ENCODE measurements at regions not wholly inside any gene's neighbourhood (a gene's known extent, or its start where the extent isn't known, plus 50 kb on each side); places are given as distances from the start of the nearest gene placed in this dataset.
A peak's percentile ranks its signal among the peaks of the same experiment; 100 is the strongest.

DNA sequence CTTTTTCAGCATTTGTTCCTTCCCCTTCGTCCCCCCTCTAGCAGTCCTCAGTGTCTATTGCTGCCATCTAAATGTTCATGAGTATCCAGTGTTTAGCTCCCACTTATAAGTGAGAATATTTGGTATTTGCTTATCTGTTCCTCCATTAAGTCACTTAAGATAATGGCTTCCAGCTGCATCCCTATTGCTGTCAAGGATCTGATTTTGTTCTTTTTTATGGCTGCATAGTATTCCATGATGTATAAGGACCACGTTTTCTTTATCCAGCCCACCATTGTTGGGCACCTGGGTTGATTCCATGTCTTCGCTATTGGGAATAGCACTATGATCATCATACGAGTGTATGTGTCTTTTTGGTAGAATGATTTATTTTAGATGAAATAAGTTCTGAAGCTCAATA is 166.9 kb upstream of the NCK2 start:
- no peaks in the 10 kb centered on the region for H3K27me3 ChIP-seq (ENCODE audit: control insufficient read depth in 3 of 3, insufficient read depth in 3 of 3, low read length in 3 of 3)

DNA sequence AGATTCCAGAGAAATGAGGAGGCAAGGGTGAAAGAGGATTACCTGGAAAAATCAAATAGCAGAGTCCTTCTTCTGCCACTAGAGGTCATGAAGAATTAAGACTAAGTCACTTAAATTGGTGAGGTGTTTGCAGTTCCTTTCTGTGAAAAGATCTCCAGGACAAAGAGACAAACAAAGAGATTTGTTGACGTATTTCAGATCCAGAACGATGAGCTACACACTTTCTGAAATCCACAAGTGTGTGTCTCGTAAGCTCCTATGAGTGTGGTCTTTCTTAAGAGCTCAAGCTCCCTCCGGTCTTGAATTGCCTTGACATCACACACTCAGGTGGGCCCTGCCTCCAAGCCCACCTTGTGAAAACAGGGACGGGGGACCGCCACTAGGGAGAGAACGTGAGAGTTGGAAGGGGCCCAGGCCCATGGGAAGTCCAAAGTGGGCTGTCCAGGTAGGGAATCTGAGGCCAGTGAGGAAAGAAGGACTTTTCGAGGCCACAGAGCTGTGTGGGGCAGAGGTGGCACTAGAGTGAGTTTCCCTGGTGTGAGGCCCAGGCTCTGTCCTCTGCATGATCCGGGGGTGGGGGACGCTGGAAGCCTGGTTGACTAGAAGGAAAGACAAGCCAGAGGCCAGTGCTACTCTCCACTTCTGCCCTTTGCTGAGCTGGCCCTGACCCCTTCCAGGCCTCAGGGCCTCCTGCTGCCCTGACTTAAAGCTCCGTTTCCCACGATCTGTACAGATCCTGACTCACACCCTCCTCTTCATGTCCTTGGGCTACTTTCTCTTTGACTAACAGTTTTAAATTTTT is 168.1 kb upstream of the NCK2 start:
- peak overlapping the region; percentile 16 to 39 (median 21) for H3K27ac ChIP-seq (ENCODE audit: low read depth in 1 of 3, low read length in 2 of 3)
- H3K9me3 ChIP-seq (ENCODE audit: control insufficient read depth in 2 of 2, insufficient read depth in 1 of 2, low read depth in 1 of 2, low read length in 1 of 2), result no peaks in the 10 kb centered on the region
- FAIRE-seq, result no peak
- no peak overlapping the region for H3K4me3 ChIP-seq (ENCODE audit: low read depth in 1 of 3, low read length in 3 of 3)
- no peaks in the 10 kb centered on the region for H3K27me3 ChIP-seq (ENCODE audit: control insufficient read depth in 3 of 3, insufficient read depth in 3 of 3, low read length in 3 of 3)
- peak; percentile 69 to 78 for DNase-seq
- H3K36me3 ChIP-seq (ENCODE audit: control insufficient read depth in 3 of 3, insufficient read depth in 2 of 3, low read depth in 1 of 3, low read length in 3 of 3), result no peaks in the 10 kb centered on the region
- H3K4me1 ChIP-seq (ENCODE audit: control insufficient read depth in 3 of 3, insufficient read depth in 2 of 3, low read depth in 1 of 3, low read length in 2 of 3), result peaks cover 2 to 25% (median 7%) of the 10 kb centered on the region in 3 donors
- 26 to 49% (median 40%) methylated on average over 12 of the region's 12 CpGs for WGBS, 3 donors

More for the DNA sequence above, 166.9 kb upstream of the NCK2 start:
- no peak overlapping the region for H3K4me3 ChIP-seq (ENCODE audit: low read depth in 1 of 3, low read length in 3 of 3)
- WGBS, 3 donors, result 72 to 79% (median 79%) methylated on average over 4 of the region's 4 CpGs
- H3K9me3 ChIP-seq (ENCODE audit: control insufficient read depth in 2 of 2, insufficient read depth in 1 of 2, low read depth in 1 of 2, low read length in 1 of 2), result no peaks in the 10 kb centered on the region
- H3K36me3 ChIP-seq (ENCODE audit: control insufficient read depth in 3 of 3, insufficient read depth in 2 of 3, low read depth in 1 of 3, low read length in 3 of 3), result no peaks in the 10 kb centered on the region
- peaks cover 2 to 36% (median 7%) of the 10 kb centered on the region in 3 donors for H3K4me1 ChIP-seq (ENCODE audit: control insufficient read depth in 3 of 3, insufficient read depth in 2 of 3, low read depth in 1 of 3, low read length in 2 of 3)
- FAIRE-seq, result no peak
- no peak for DNase-seq
- no peak overlapping the region for H3K27ac ChIP-seq (ENCODE audit: low read depth in 1 of 3, low read length in 2 of 3)

DNA sequence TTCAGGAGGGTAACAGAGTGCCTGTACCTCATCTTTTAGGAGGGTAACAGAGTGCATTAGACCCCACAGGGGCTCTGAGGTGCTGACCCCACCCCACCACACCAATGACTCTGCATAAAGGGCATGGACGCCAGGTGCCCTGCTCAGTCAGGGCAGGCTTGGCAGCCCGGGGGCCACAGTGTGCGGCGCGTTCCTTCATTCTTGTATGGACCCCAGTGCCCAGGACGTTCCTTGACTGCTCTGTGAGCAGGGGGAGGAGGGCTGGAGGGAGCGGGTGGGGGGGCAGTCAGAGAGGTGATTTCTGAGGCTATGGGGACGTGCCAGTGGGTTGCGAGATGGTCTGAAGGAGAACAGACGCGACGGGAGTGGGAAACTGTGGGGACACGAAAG is 168.7 kb upstream of the NCK2 start:
- DNase-seq (no peak), FAIRE-seq (no peak)
- Histone ChIP-seq H3K36me3 (ENCODE audit: control insufficient read depth in 3 of 3, insufficient read depth in 2 of 3, low read depth in 1 of 3, low read length in 3 of 3) (no peaks in the 10 kb centered on the region), H3K27me3 (ENCODE audit: control insufficient read depth in 3 of 3, insufficient read depth in 3 of 3, low read length in 3 of 3) (no peaks in the 10 kb centered on the region), H3K27ac (ENCODE audit: low read depth in 1 of 3, low read length in 2 of 3) (no peak overlapping the region), H3K4me3 (ENCODE audit: low read depth in 1 of 3, low read length in 3 of 3) (peak overlapping the region in 1 of 3 donors; percentile 30), H3K4me1 (ENCODE audit: control insufficient read depth in 3 of 3, insufficient read depth in 2 of 3, low read depth in 1 of 3, low read length in 2 of 3) (peaks cover 2 to 20% (median 7%) of the 10 kb centered on the region in 3 donors), H3K9me3 (ENCODE audit: control insufficient read depth in 2 of 2, insufficient read depth in 1 of 2, low read depth in 1 of 2, low read length in 1 of 2) (no peaks in the 10 kb centered on the region)
- 28 to 61% (median 36%) methylated on average over 13 of the region's 13 CpGs for WGBS, 3 donors

DNA sequence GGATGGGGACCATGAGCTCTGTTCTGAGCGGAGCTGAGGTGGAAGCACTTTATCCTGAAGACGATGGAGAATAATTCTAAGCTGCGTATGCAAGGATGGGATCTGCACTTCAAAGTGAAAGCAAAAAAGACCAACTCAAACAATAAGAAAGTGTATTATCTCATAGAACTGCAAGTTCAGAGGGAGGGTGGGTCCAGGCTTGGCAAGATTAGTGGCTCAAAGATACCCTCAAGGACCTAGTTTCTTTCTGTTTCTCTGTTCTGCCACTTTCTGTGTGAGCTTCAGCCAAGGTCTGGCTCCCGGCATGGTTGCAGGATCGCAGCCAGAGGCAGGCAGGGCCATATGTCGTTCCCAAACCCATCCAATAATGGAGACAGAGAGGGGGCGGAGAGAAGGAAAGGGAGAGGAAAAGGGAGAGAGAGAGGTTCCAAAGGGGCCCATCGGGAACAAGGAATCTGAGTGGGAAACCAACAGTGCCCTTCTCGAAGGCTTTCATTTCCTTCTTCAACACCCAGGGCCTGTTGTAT is 169.2 kb upstream of the NCK2 start:
- Histone ChIP-seq H3K27me3 (ENCODE audit: control insufficient read depth in 3 of 3, insufficient read depth in 3 of 3, low read length in 3 of 3) (no peaks in the 10 kb centered on the region), H3K4me1 (ENCODE audit: control insufficient read depth in 3 of 3, insufficient read depth in 2 of 3, low read depth in 1 of 3, low read length in 2 of 3) (peaks cover 2 to 19% (median 7%) of the 10 kb centered on the region in 3 donors), H3K9me3 (ENCODE audit: control insufficient read depth in 2 of 2, insufficient read depth in 1 of 2, low read depth in 1 of 2, low read length in 1 of 2) (no peaks in the 10 kb centered on the region), H3K27ac (ENCODE audit: low read depth in 1 of 3, low read length in 2 of 3) (no peak overlapping the region), H3K36me3 (ENCODE audit: control insufficient read depth in 3 of 3, insufficient read depth in 2 of 3, low read depth in 1 of 3, low read length in 3 of 3) (no peaks in the 10 kb centered on the region), H3K4me3 (ENCODE audit: low read depth in 1 of 3, low read length in 3 of 3) (peak overlapping the region in 1 of 3 donors; percentile 30)
- FAIRE-seq (no peak), DNase-seq (peak in 1 of 2 donors; percentile 33)
- WGBS, 3 donors, result 31 to 47% (median 40%) methylated on average over 9 of the region's 9 CpGs

GRCh38 chr2:105574796-105575344 is 169.8 kb upstream of the NCK2 start:
- Histone ChIP-seq H3K9me3 (ENCODE audit: control insufficient read depth in 2 of 2, insufficient read depth in 1 of 2, low read depth in 1 of 2, low read length in 1 of 2) (no peaks in the 10 kb centered on the region), H3K27ac (ENCODE audit: low read depth in 1 of 3, low read length in 2 of 3) (no peak overlapping the region), H3K27me3 (ENCODE audit: control insufficient read depth in 3 of 3, insufficient read depth in 3 of 3, low read length in 3 of 3) (no peaks in the 10 kb centered on the region), H3K36me3 (ENCODE audit: control insufficient read depth in 3 of 3, insufficient read depth in 2 of 3, low read depth in 1 of 3, low read length in 3 of 3) (no peaks in the 10 kb centered on the region), H3K4me3 (ENCODE audit: low read depth in 1 of 3, low read length in 3 of 3) (no peak overlapping the region), H3K4me1 (ENCODE audit: control insufficient read depth in 3 of 3, insufficient read depth in 2 of 3, low read depth in 1 of 3, low read length in 2 of 3) (peaks cover 0 to 19% (median 7%) of the 10 kb centered on the region in 3 donors)
- WGBS, 3 donors, result 80 to 92% (median 80%) methylated on average over 2 of the region's 2 CpGs
- FAIRE-seq (no peak), DNase-seq (no peak)

DNA sequence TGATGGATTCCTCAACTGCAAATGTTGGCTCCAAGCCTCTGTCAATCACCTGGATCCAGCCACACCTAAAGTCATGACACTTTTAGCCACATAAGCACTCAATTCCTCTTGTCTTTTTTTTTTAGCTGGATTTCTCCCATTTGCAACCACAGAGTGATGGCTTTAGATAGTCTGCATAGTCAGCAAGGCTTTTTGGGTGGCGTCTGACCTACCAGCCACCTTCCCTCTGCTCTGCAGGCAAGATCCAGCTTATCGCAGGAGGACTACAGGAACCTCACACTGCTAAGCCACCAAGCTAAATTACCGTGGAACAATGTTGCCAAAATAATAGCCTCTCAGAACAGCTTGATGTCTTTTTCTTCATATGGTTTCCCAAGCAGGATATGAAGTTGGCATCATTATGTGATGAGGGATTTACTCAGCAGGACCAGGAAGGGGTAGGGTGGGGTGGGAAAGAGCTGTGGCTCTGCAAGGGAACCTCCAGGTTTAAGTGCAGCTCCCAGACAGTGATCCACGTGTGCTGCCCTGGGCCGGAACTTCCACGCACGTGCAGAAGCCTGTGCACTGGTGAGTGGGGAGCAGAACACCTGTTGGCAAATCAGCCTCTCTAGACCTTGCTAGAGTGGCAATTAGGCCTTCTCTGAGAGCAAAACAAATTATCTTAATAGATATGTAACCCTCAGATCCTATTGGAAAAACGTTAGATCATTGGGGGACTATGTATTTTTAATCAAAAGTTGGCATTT is 170.6 kb upstream of the NCK2 start:
- FAIRE-seq, result no peak
- DNase-seq, result peak in 1 of 2 donors; percentile 20
- 23 to 57% (median 42%) methylated on average over 8 of the region's 8 CpGs for WGBS, 3 donors
- Histone ChIP-seq H3K9me3 (ENCODE audit: control insufficient read depth in 2 of 2, insufficient read depth in 1 of 2, low read depth in 1 of 2, low read length in 1 of 2) (no peaks in the 10 kb centered on the region), H3K36me3 (ENCODE audit: control insufficient read depth in 3 of 3, insufficient read depth in 2 of 3, low read depth in 1 of 3, low read length in 3 of 3) (no peaks in the 10 kb centered on the region), H3K4me1 (ENCODE audit: control insufficient read depth in 3 of 3, insufficient read depth in 2 of 3, low read depth in 1 of 3, low read length in 2 of 3) (peaks cover 0 to 19% (median 7%) of the 10 kb centered on the region in 3 donors), H3K4me3 (ENCODE audit: low read depth in 1 of 3, low read length in 3 of 3) (no peak overlapping the region), H3K27me3 (ENCODE audit: control insufficient read depth in 3 of 3, insufficient read depth in 3 of 3, low read length in 3 of 3) (no peaks in the 10 kb centered on the region), H3K27ac (ENCODE audit: low read depth in 1 of 3, low read length in 2 of 3) (peak overlapping the region in 1 of 3 donors; percentile 48)

DNA sequence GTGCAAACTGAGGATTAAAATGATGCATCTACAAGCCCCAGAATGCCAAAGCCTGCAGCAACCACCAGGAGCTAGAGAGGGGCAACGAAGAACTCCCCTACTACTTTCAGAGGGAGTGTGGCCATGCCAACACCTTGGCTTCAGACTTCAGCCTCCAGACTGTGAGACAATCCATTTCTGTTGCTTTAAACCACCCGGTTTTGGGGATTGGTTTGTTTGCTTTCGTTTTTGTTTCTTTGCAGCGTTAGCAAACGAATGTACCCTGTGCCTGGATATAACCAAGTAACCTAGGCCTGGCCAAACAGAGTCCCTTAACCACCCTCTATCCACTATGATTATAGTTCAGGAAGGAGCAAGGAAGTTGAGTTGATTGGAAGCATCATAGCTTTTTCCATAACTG is 171.2 kb upstream of the NCK2 start:
- WGBS, 3 donors, result 14 to 39% (median 24%) methylated on average over 5 of the region's 5 CpGs
- no peak for FAIRE-seq
- peak overlapping the region in 1 of 3 donors; percentile 48 for H3K27ac ChIP-seq (ENCODE audit: low read depth in 1 of 3, low read length in 2 of 3)

DNA sequence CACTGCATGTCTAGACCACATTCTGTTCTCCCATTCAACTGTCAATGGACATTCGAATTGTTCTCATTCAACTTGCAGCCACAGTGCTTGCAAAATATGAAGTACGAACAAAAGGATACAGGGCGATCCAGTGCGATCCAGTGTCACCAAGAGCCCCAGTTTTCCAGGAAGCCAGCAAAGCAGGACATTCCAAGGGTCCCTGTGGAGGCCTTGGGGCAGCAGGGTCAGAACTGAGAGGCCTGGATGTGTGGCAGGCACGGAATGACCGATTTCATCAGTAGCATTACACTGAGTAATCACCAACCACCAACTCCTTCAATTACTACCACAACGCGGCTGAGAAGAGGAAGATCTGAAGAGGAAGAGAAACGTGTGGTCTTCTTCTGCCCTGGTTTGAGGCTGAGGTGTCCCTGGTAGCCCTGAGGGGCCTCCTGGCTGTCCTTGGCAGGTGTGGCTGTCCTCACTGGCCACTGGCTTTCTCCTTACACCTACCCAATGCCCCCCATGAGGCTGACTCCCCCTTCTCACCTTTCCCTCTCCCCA is 172.7 kb upstream of the FHL2 start:
- no peaks in the 10 kb centered on the region for H3K9me3 ChIP-seq (ENCODE audit: control insufficient read depth in 2 of 2, insufficient read depth in 1 of 2, low read depth in 1 of 2, low read length in 1 of 2)
- H3K4me1 ChIP-seq (ENCODE audit: control insufficient read depth in 3 of 3, insufficient read depth in 2 of 3, low read depth in 1 of 3, low read length in 2 of 3), result peaks cover 0 to 10% (median 4%) of the 10 kb centered on the region in 3 donors
- H3K4me3 ChIP-seq (ENCODE audit: low read depth in 1 of 3, low read length in 3 of 3), result no peak overlapping the region
- no peak overlapping the region for H3K27ac ChIP-seq (ENCODE audit: low read depth in 1 of 3, low read length in 2 of 3)
- no peak for DNase-seq
- peaks cover 0 to 7% (median 0%) of the 10 kb centered on the region in 3 donors for H3K27me3 ChIP-seq (ENCODE audit: control insufficient read depth in 3 of 3, insufficient read depth in 3 of 3, low read length in 3 of 3)
- 63 to 87% (median 80%) methylated on average over 9 of the region's 9 CpGs for WGBS, 3 donors
- no peak for FAIRE-seq
- no peaks in the 10 kb centered on the region for H3K36me3 ChIP-seq (ENCODE audit: control insufficient read depth in 3 of 3, insufficient read depth in 2 of 3, low read depth in 1 of 3, low read length in 3 of 3)

More for the DNA sequence above, 171.2 kb upstream of the NCK2 start:
- DNase-seq, result peak in 1 of 2 donors; percentile 55
- no peaks in the 10 kb centered on the region for H3K36me3 ChIP-seq (ENCODE audit: control insufficient read depth in 3 of 3, insufficient read depth in 2 of 3, low read depth in 1 of 3, low read length in 3 of 3)
- H3K4me1 ChIP-seq (ENCODE audit: control insufficient read depth in 3 of 3, insufficient read depth in 2 of 3, low read depth in 1 of 3, low read length in 2 of 3), result peaks cover 0 to 19% (median 7%) of the 10 kb centered on the region in 3 donors
- no peaks in the 10 kb centered on the region for H3K9me3 ChIP-seq (ENCODE audit: control insufficient read depth in 2 of 2, insufficient read depth in 1 of 2, low read depth in 1 of 2, low read length in 1 of 2)
- H3K27me3 ChIP-seq (ENCODE audit: control insufficient read depth in 3 of 3, insufficient read depth in 3 of 3, low read length in 3 of 3), result no peaks in the 10 kb centered on the region
- no peak overlapping the region for H3K4me3 ChIP-seq (ENCODE audit: low read depth in 1 of 3, low read length in 3 of 3)
